GM19372 (cell line): ENCODE measurements at regions not wholly inside any gene's neighbourhood (a gene's known extent, or its start where the extent isn't known, plus 50 kb on each side); places are given as distances from the start of the nearest gene placed in this dataset.

Experiments used
- ATAC-seq: cut with Tn5 transposase; IDR thresholded peaks from one replicate; pipeline ENCODE4 v1.9.1; 2021; ENCODE audit warnings: mild to moderate bottlenecking, low read depth, moderate library complexity; ENCODE audit not compliant: unreplicated experiment

- no peak for ATAC-seq
These were observed 55.4 kb upstream of the RNF180 start for GRCh38 chr5:64110222-64110621.

GRCh38 chr5:64108674-64109073 lies 57.0 kb upstream of the RNF180 start:
- ATAC-seq: no peak

- ATAC-seq: no peak
These were observed 65.4 kb upstream of the RNF180 start for GRCh38 chr5:64100203-64100602.

DNA sequence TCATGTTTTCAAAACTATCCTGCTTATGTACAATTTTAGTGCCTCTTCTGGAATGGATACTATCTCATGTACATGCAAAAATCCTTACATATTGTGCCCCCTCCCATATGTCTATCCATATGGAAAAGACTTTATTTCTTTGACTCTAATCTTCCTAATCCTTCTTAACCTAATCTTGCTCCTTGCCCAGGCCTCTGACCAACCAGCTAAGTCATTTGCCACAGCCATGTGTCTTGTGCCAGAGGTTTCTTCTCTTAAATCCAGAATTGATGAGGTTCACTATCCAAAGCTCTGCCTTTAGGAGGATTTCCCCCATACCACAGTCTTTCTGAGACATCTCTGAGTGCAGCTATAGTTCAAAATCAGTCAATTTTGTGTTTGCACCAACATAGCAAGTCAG lies 68.9 kb upstream of the RNF180 start:
- no peak for ATAC-seq

GRCh38 chr5:64077589-64077988 lies 88.1 kb upstream of the RNF180 start:
- ATAC-seq: no peak

DNA sequence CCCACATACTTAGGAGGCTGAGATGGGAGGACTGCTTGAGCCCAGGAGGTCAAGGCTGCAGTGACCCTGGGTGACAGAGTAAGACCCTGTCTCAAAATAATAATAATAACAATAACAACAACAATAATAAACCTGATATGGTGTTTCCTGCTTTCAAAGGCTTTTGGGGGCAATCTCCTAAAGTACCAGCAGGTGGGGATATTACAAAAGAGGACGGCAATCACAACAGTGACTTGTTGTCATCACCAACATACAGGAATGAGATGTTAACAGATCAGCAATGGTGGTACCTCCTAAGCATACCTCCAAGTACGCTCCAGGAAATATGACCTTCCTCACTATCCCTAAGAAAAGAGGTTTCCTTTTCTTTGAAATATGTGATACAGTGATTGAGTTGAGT lies 91.1 kb upstream of the RNF180 start:
- ATAC-seq: peak; percentile 86

- ATAC-seq: no peak
These were observed 96.2 kb upstream of the RNF180 start for GRCh38 chr5:64069486-64069885.

DNA sequence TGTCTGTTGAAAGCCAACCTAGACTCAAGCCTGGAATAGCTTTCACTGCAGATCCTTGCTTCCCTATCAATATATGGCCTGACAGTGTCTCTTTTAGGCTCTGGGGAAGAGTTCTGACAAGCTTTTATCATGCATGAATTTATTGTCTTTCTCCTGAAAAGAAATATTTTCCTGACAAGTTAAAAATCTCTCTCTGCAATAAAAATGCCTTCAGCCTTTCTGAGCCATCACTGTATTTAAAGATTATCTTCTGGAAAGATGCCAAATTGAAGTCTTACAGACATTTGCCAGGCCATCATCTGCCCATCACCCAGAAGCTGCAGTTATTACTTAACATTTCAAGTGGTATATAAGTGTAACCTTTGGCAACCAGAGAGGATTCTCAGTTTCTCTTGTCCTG lies 88.1 kb upstream of the HTR1A start:
- no peak for ATAC-seq

GRCh38 chr5:64040490-64040889 lies 78.2 kb upstream of the HTR1A start:
- no peak for ATAC-seq

- no peak for ATAC-seq
These were observed 64.2 kb upstream of the HTR1A start for GRCh38 chr5:64026493-64026892.

- ATAC-seq: no peak
These were observed 57.5 kb upstream of the HTR1A start for GRCh38 chr5:64019746-64020145.

- ATAC-seq: no peak
These were observed 56.7 kb upstream of the HTR1A start for GRCh38 chr5:64018966-64019365.

DNA sequence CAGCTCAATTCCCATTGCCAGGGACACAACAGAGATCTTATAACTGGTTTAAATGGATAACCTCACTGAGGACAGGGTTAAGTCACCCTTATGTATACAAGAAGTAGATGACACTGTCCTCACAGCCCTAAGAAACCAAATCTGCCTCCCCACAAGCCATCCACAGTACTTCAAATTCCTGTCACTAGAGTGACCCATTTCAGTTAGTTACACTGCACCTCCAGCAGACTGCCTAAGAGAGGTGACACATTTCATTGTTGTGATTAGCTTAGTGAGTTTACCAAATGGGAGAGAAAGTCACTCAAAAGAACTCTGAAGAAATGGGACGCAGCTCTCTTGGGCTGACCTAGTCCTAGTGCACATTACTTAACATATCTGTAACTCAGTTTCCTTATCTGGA lies 53.6 kb upstream of the HTR1A start:
- ATAC-seq: no peak
